Transverse colon (tissue), 4 donors: ENCODE measurements at regions not wholly inside any gene's neighbourhood (a gene's known extent, or its start where the extent isn't known, plus 50 kb on each side); places are given as distances from the start of the nearest gene placed in this dataset.

ENCODE experiments used
- DNase-seq: peaks from one replicate; pipeline ENCODE4 v3.0.0-alpha.2; 2019
- H3K27ac ChIP-seq, 4 donors: fragments of 200-600 bp; sonication (generic); 2 replicates each; pipeline ENCODE4 v1.5.1; 2016 to 2018; ENCODE audit warnings: inconsistent platforms in 4 of 4
- H3K27me3 ChIP-seq: fragments of 200-600 bp; sonication (generic); 2 replicates; pipeline ENCODE4 v1.5.1; 2017; ENCODE audit warnings: inconsistent platforms
- H3K36me3 ChIP-seq, 4 donors: fragments of 200-600 bp; sonication (generic); 2 replicates each; pipeline ENCODE4 v1.5.1; 2017 to 2019; ENCODE audit warnings: inconsistent platforms in 4 of 4
- H3K4me1 ChIP-seq, 4 donors: fragments of 200-600 bp; sonication (generic); 2 replicates each; pipeline ENCODE4 v1.5.1; 2017 to 2020; ENCODE audit warnings: inconsistent platforms in 4 of 4
- H3K4me3 ChIP-seq, 4 donors: fragments of 200-600 bp; sonication (generic); 1 replicate in 1 of 4; 2 replicates in 3 of 4; pipeline versions ENCODE4 v1.5.1 to v1.6.1; 2017 to 2019; ENCODE audit warnings: inconsistent platforms in 4 of 4
- H3K9me3 ChIP-seq, 2 donors: fragments of 200-600 bp; sonication (generic); 2 replicates each; pipeline ENCODE4 v1.5.1; 2017 to 2019; ENCODE audit warnings: inconsistent platforms in 2 of 2
- EP300 ChIP-seq: sonication (generic); formaldehyde crosslinking; IDR thresholded peaks from one replicate; pipeline ENCODE4 v1.6.1; 2017; ENCODE audit warnings: antibody characterized with exemption, low read depth
- POLR2A ChIP-seq: fragments of 450-650 bp; IDR thresholded peaks from one replicate; pipeline ENCODE4 v1.6.1; 2016; ENCODE audit warnings: antibody characterized with exemption, mild to moderate bottlenecking, moderate library complexity
- POLR2AphosphoS5 ChIP-seq, 3 donors: sonication (generic); formaldehyde crosslinking; IDR thresholded peaks; one replicate each; pipeline ENCODE4 v1.6.1; 2016; ENCODE audit warnings: antibody characterized with exemption in 3 of 3
- WGBS, 2 donors: methylation state at CpG; one replicate each; pipeline ENCODE4 v1.1.5; 2018; ENCODE audit warnings: low coverage in 1 of 2; 5-methylcytosine and 5-hydroxymethylcytosine counted together
- in situ Hi-C, 4 donors: fragments of 200-750 bp; cut with MboI; loops; one replicate each; pipeline versions ENCODE4 v1.15.0 to v1.15.1; 2017; ENCODE audit warnings: low sequenced_read_pairs in 3 of 4, low pct_ligation_motif_present in 1 of 4, low pct_unique_long_range_greater_than_20kb in 1 of 4
- intact Hi-C: fragments of 100-400 bp; cut with DNase I; formaldehyde crosslinking; loops from one replicate; pipeline ENCODE4 v1.15.1; 2023; ENCODE audit warnings: low total_unique reads
- TF ChIP-seq, protein P1 (sequence below), 5 experiments: fragments of 200-600 bp in 3 of 5; fragments of 450-650 bp in 2 of 5; sonication (generic) in 3 of 5; IDR thresholded peaks; 1 replicate in 2 of 5; 2 replicates in 3 of 5; pipeline ENCODE4 v1.5.1; 2016 to 2017; ENCODE audit warnings: antibody characterized with exemption in 5 of 5, inconsistent platforms in 3 of 5, mild to moderate bottlenecking in 2 of 5, moderate library complexity in 1 of 5

DNA sequence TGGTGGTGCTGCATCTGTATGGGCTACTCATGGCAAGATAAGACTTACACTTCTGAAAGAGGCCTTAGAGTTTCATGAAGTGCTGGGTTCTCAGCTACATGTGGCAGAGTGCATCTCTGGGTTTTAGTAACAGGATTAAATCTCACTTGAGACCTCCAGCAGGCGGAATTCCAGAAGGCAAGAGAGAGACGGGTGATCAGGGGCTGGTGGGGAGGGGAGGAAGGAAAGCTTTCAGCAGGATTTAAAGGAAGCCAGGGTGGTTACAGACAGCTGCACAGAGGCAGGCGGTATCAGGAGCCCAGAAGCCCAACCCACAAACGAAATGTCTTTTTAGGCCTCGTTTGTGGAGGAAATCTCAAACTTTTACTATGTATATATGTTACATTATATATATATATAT lies 56.2 kb upstream of the CD82 start:
- Histone ChIP-seq H3K27ac (no peak overlapping the region), H3K36me3 (no peaks in the 10 kb centered on the region), H3K4me3 (no peak overlapping the region), H3K27me3 (no peaks in the 10 kb centered on the region), H3K9me3 (no peaks in the 10 kb centered on the region), H3K4me1 (no peaks in the 10 kb centered on the region)
- DNase-seq, result no peak
- TF ChIP-seq POLR2A (no peak), POLR2AphosphoS5 (IDR thresholded peaks at IDR 0.05) (no peak), EP300 (no peak)
- TF ChIP-seq, protein P1, sequence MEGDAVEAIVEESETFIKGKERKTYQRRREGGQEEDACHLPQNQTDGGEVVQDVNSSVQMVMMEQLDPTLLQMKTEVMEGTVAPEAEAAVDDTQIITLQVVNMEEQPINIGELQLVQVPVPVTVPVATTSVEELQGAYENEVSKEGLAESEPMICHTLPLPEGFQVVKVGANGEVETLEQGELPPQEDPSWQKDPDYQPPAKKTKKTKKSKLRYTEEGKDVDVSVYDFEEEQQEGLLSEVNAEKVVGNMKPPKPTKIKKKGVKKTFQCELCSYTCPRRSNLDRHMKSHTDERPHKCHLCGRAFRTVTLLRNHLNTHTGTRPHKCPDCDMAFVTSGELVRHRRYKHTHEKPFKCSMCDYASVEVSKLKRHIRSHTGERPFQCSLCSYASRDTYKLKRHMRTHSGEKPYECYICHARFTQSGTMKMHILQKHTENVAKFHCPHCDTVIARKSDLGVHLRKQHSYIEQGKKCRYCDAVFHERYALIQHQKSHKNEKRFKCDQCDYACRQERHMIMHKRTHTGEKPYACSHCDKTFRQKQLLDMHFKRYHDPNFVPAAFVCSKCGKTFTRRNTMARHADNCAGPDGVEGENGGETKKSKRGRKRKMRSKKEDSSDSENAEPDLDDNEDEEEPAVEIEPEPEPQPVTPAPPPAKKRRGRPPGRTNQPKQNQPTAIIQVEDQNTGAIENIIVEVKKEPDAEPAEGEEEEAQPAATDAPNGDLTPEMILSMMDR (IDR thresholded peaks at IDR 0.05), result no peak
- intact Hi-C loops, result no loop called here
- in situ Hi-C loops, result no loop called here
- 56 to 76% methylated on average over 3 to 5 of the region's 5 CpGs for WGBS, 2 donors

DNA sequence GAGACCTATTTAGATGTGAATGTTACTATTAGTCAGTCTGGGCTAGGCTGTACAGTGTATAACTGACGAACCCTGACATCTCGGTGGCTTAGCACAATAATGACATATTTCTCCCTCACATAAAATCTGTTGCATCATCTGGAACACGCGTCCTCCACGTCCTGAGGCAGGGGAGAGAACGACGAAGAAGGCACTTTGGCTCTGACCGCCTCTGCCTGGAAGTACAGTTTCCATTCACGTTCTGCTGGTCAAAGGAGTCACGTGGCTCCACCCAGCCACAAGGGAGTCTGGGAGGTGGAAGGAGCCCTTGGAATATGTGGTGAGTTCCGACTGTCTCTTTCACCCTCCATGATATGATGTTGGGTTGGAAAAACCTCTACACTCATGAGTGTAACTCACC lies 55.1 kb upstream of the CD82 start:
- Histone ChIP-seq H3K27ac (no peak overlapping the region), H3K27me3 (no peaks in the 10 kb centered on the region), H3K4me1 (no peaks in the 10 kb centered on the region), H3K36me3 (no peaks in the 10 kb centered on the region), H3K4me3 (no peak overlapping the region), H3K9me3 (no peaks in the 10 kb centered on the region)
- intact Hi-C loops, result no loop called here
- TF ChIP-seq EP300, result no peak
- TF ChIP-seq, protein P1 (IDR thresholded peaks at IDR 0.05), result no peak
- no peak for TF ChIP-seq POLR2A
- no peak for TF ChIP-seq POLR2AphosphoS5 (IDR thresholded peaks at IDR 0.05)
- WGBS, 2 donors, result 85% methylated on average over 11 of the region's 11 CpGs; no CpG with 5 or more reads in 1 of the 2 donors
- in situ Hi-C loops, result no loop called here
- DNase-seq, result no peak

DNA sequence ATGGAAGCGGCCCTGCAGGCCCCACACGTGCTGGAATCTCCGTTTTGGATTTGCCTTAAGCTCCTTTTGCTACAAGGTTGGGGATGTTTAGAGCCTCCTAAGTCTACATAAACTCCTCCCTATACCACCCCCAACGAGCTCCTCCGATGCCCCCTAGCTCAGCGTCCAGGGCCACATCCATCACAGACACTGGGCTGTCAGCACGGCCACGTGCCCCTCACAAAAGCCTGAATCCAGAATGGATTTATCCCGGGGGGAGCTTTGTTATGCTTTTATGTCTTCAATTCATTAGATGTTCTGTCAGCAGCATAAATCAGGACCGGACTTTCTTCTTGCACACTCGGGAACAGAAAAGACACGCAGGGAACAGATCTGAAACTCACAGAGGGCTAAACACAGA lies 52.6 kb upstream of the CD82 start:
- in situ Hi-C loops (no loop called here), intact Hi-C loops (no loop called here)
- no peak overlapping the region for H3K27ac ChIP-seq
- no peaks in the 10 kb centered on the region for H3K4me1 ChIP-seq
- H3K27me3 ChIP-seq, result no peaks in the 10 kb centered on the region
- TF ChIP-seq EP300 (no peak), POLR2AphosphoS5 (IDR thresholded peaks at IDR 0.05) (no peak), POLR2A (no peak)
- TF ChIP-seq, protein P1 (IDR thresholded peaks at IDR 0.05), result no peak
- WGBS, 2 donors, result 70 to 71% methylated on average over 10 to 12 of the region's 12 CpGs
- H3K36me3 ChIP-seq, result no peaks in the 10 kb centered on the region
- no peak for DNase-seq
- no peaks in the 10 kb centered on the region for H3K9me3 ChIP-seq
- H3K4me3 ChIP-seq, result no peak overlapping the region

DNA sequence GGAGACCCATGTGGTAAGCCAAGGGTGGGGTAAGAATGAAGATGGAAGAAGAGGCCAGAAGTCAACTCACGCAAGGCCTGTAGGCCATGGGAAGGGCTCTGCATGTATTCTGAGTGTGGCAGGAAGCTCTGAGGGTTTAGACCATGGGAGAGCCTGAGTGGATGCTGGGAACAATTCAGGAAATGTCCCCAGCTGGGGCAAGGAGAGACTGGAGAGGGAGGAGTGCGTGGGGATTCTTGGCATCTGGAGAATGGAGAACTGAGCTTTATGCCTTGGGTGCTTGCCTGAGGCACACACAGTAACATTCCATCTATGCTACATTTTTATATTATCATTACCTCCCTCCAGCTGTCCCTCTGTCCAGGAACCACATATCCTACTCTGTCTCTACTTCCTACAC lies 50.4 kb upstream of the CD82 start:
- H3K4me3 ChIP-seq, result no peak overlapping the region
- intact Hi-C loops (no loop called here), in situ Hi-C loops (no loop called here)
- WGBS, 2 donors, result 70 to 96% methylated on average over 2 of the region's 2 CpGs
- no peaks in the 10 kb centered on the region for H3K4me1 ChIP-seq
- DNase-seq, result no peak
- TF ChIP-seq POLR2AphosphoS5 (IDR thresholded peaks at IDR 0.05) (no peak), POLR2A (no peak), EP300 (no peak)
- TF ChIP-seq, protein P1 (IDR thresholded peaks at IDR 0.05), result no peak
- H3K27me3 ChIP-seq, result no peaks in the 10 kb centered on the region
- no peaks in the 10 kb centered on the region for H3K36me3 ChIP-seq
- H3K9me3 ChIP-seq, result no peaks in the 10 kb centered on the region
- no peak overlapping the region for H3K27ac ChIP-seq
